ENCODE measurements at regions not wholly inside any gene's neighbourhood (a gene's known extent, or its start where the extent isn't known, plus 50 kb on each side); places are given as distances from the start of the nearest gene placed in this dataset.
"Not testable (repeated sequence)": the region's sequence is repeated elsewhere in the genome, so short reads cannot be mapped to it uniquely, and the experiment has no call there.

DNA sequence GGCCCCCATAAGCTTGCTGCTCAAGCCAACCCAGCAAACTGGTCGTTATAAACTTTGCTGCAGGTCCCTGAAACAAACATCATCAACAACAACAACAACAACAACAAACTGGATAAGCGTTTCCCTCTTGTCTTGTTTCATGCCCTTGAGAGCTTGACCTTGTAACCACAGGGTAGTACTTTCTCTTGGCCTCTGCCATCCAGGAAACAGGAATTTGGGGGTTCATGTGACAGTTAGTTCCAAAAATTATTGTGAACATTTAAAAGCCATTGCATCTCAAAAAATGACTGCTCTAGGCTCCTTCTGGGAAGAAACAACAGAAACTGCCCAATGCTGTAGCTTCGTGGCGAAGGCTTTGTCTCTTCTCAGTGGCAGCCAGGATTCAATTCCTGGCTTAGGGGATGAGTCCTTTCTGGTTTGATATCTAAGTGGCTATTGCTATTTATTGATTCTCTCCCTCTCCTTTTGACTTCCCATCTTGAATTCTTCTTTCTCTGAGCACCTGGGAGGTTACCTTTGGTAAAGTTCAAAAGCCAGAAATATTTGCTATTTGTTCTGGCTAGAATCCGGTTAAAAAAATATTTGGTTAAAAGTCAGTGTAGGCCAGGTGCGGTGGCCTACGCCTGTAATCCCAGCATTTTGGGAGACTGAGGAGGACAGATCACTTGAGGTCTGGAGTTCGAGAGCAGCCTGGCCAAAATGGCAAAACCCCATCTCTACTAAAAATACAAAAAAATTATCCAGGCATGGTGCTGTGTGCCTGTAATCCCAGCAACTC is 52.0 kb upstream of the CPM start:
- no peak for DNase-seq (ENCODE audit: low spot score)

DNA sequence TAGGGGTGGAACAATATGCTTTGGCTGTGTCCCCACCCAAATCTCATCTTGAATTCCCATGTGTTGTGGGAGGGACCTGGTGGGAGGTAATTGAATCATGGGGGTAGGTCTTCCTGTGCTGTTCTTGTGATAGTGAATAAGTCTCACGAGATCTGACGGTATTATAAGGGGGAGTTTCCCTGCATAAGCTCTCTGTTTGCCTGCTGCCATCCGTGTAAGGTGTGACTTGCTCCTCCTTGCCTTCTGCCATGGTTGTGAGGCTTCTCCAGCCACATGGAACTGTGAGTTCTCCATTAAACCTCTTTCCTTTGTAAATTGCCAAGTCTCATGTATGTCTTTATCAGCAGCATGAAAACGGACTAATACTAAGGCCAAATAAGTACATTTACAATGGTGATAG is 64.6 kb upstream of the CPM start:
- DNase-seq (ENCODE audit: low spot score) = not testable (repeated sequence)

DNA sequence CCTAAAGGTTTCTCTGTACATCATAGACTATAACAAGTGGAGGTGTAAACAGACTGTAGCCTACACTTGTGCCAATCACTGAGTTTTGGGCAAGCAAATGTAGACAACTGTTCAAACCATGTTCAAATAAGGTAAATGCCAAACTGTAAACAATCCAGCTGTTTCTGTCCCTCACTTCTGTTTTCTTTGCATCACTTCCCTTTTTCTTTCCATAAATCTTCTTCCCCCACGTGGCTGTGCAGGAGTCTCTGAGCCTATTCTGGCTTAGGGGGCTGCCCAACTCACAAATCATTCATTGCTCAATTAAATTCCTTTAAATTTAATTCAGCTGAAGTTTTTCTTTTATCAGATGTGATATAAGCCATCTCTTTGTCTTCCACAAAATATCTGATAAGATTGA is 65.1 kb upstream of the CPM start:
- DNase-seq (ENCODE audit: low spot score) = no peak

DNA sequence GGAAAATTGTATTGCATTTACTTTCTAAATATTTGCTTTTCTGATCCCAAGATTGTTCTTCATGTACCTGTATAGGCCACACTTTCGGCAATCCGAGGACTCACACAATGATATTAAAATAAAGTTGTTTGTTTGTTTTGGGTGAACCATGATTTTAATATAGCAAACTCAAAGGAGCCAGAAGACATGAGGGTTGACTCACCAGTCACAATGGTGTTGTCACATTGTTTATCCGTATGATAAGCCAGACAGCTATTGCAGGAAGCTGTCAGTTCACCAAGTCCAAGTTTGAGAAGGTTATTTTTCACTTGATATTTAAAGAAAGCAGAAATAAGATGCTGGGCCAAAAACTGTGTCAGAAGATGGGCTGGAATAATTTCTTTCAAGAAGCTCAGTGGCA is 67.1 kb upstream of the CPM start:
- no peak for DNase-seq (ENCODE audit: low spot score)

DNA sequence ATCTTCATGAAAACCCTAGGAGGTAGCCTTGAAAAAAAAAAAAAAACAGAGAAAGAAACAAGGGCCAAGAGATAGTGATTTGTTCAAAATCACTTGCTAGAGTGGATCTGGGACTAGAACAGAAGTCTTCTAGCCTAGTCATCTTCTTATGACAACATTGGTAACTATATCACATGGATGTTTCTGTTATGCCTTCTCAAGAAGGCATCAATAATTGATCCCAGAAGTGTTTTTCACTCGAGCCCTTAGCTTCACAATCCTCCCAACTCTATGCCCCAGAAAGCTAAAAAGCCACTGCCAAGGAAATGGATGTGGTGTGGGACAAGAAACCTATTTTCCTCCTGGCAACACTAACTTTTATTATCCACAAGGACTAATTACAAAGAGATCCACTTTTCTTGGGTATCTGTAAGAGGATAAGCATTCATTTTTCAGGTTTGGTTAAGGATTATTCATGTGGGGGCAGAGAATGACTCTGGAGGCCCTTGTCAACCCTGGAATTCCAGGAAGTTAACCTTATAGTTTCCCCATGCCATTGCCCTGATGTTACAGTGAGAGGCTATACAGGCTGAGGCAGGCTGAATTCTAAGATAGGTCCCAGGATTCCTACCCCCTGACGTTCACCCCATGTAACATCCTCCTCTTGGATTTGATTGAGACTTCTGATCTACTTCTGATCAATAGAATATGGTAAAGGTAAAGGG is 67.7 kb upstream of the CPM start:
- no peak for DNase-seq (ENCODE audit: low spot score)

DNA sequence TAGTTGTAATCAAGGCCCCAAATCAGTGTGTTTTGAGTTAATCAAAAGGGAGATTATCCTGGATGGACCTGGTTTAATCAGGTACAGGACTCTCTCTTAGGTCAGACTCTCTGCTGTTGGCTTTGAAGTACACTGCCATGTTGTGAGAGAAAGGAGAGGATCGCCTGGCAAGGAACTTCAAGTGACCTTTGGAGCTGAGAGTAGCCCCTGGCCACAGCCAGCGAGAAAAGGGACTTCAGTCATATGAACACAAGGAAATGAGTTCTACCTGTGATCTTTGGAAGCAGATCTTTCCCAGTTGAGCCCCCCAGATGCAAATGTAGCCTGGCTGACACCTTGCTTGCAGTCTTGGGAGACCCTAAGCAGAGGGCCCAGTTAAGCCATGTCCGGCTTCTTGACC is 68.3 kb upstream of the CPM start:
- no peak for DNase-seq (ENCODE audit: low spot score)

DNA sequence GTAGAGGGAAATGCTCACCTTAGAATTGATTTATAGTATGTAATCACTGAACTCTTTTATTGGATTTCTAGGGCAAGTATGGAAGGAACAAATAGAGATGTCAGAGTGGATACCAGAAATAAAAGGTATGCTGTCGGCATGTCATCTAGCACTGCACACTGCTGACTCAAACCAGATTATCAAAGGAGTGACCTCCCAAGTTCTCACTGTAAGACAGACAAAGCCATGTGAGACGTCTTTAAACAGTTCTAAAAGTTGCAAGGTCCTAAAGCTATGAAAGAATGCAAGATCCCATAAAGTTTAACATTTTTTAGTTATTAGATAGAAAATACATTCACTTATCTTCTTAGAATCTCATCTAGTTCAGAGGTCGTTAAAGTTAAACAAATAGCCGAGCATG is 70.0 kb upstream of the CPM start:
- DNase-seq (ENCODE audit: low spot score) = no peak

DNA sequence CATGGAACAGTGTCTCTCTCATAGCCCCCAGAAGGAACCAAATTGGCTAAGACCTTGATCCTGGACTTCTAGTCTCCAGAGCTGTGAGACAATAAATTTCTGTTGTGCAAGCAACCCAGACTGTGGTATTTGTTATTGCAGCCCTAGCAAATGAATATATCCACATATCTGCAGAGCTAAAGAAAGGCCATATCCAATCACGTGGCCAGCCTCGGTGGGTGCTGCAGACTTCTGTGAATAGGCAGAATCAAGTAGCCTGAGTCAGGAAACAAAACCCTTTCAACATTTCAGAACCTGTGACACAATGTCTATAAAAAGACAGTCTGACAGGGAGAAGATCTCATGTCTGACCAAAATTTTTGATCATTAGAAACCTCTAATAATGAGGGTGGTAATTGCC is 71.0 kb upstream of the CPM start:
- DNase-seq (ENCODE audit: low spot score) = no peak

DNA sequence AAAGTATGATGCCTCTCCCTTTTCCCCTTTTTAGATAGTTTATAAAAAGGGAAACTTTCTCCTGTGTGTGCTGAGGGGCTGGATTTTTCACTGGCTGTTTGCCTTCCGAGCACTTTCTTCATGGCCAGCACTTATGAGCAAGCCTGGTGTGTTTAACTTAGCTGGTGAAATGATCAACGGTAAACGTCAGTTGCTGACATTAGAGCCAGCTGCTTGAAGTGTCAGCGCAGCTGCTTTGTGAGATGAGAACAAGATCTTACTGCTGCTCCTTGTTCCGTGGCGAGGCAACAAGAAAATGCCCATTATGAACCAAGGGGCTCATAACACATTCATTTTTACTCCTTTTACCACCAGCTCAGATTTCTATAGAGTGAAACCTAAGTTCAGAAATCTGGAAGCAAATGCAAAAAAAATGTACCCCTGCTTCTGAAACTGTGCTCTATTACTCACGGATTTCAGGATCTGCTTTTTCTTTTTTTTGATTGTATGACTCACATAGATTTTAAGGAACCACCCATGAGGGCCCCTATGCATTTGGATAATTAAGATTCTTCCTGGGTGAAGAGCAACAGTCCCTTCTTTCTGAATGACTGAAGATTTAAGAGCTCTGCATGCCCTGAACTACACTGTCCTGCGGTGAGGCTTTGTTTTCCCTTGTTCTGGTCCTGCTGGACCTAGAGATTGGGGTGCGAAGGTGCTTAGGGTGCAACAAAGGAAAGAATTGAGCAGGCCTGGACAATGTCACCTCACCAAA is 74.3 kb upstream of the CPM start:
- no peak for DNase-seq (ENCODE audit: low spot score)

DNA sequence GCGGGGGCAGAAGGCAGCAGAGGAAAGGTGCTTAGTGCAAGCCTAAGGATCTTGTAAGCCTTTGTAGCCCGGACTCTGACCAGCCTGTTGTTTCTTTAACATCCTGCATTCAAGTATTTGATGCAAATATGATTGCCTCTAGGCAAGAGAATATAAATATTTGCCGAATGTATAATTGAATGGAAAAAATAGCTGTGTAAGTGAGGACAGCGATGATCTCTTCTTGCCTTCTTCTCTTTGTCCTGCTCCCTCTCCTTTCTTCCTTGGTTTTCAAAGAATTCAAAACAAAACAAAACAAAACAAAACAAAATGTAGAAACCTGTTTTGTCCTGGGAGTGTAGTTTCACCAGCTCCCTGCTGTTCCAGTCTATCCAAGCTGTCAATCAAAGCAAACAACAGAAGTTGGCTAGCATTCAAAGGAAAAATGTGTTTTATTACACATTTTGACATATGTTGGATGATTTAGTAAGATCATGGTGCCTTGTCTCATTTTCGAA is 74.9 kb upstream of the CPM start:
- DNase-seq (ENCODE audit: low spot score) = no peak

DNA sequence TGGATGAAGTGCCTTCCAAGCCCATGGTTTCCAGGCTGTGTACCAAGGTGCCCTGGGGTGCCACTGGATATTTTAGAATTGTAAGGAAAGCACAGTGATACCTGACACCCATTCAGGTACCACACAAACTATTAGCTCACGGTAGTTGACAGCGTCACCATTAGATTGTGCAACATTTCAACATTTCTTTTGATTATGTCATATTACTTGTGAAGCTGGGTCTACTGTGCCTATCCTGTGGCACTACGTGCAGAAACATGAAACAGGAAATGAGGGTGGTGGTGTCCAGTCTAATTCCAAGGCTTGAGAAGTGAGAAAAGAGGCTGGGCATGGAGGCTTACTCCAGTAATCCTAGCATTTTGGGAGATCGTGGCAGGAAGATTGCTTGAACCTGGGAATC is 75.5 kb upstream of the CPM start:
- DNase-seq (ENCODE audit: low spot score) = no peak

DNA sequence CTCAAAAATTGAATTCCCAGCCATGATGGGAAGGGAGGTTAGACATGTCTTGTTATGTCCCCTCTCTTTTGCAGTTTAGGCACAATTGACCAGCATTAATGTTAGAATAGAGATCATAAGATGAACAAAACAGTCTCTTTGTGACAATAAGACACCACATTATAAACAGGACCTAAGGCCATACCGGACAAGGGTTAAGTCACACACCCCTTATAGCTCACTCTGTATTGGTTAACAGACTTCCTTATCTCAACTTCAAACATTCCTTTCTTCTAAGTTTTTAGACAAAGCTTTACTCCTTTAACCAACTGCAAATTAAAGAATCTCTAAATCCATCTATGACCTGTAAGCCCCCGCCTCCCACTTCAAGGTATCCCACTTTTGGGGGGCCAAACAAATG is 81.1 kb upstream of the CPM start:
- no peak for DNase-seq (ENCODE audit: low spot score)

DNA sequence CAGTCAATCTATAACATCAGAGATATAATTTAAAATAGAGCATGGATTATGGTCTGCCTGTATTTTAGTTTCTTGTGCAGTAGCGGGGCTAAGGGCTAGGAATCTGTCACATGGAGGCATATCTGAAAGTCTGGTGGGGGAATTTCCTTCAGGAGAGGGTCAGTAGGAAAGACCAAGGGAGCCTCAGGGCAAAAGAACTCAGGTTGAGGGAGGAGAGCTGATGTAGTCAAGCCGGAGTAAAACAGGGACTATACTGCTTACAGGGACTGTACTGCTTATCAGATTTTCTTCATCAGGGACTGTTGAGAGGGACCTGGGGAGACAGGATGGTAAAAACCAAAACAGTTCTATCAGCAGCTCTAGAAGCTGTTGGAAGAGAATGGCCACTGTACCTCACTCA is 82.0 kb upstream of the CPM start:
- no peak for DNase-seq (ENCODE audit: low spot score)

DNA sequence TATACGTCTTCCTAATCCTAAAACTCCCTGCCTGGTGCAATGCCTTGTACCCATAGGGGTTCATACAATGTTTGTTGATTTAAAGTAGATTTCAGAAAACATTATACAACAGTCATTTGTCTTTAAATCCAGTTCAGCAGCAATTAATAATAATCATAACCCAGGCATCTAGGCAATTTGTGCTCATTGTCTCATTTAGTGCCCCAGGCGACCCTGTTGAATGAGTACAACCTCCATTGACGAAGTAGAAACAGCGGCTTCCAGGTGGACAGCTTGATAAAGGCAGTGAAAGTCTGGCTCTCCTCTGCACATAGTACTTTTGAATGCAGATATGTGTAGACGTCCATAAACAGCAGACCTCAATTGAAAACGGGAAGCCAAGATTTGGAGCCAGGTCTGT is 82.9 kb upstream of the CPM start:
- no peak for DNase-seq (ENCODE audit: low spot score)

DNA sequence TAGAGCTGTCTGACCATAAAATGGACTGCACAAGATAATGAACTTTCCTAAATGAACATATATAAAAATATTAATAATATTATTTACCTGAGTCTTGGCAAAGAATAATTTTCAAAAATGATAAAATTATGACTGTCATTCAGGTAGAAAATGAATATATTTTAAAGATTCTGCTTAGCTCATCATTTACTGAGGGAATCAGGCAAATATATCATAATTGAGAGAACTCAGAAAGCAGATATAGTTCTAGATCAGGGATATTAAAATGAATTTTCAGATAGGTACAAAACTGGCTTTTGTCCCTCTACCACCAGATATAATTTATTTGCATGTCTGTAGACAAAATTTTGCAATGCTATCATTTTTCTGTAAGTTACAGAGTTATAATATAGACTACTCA is 86.1 kb upstream of the CPM start:
- DNase-seq (ENCODE audit: low spot score) = no peak

DNA sequence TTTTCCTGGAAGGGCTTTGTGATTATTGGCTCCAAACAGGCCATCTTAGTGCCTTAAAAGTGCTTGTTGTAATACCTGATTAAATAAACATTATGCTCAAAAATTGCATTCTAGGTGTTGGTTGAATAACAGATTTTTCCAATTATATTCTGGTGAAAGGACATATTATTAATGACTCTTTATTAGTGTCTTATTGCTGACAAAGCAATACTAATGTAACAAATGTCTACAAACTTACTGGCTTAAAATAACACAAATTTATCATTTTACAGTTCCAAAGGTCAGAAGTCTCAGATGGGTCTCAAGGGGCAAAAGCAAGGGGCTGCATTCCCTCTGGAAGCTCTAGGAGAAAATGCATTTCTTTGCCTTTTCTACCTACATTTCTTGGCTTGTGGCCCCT is 86.9 kb upstream of the CPM start:
- no peak for DNase-seq (ENCODE audit: low spot score)

DNA sequence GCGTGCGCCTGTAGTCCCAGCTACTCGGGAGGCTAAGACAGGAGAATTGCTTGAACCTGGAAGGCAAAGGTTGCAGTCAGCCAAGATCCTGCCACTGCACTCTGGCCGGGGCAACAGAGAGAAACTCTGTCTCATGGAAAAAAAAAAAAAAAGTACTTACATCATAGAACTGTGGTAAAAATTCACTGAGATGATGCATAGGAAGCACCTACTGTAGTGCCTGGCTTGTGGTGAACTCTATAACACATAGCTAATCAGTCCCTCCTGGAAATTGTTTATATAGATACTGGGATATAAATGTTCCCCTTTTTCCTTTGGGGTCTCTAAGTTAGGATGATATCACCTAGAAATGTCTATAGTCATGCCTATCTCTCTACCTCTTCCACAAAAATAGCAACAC is 89.7 kb upstream of the CPM start:
- DNase-seq (ENCODE audit: low spot score) = no peak

DNA sequence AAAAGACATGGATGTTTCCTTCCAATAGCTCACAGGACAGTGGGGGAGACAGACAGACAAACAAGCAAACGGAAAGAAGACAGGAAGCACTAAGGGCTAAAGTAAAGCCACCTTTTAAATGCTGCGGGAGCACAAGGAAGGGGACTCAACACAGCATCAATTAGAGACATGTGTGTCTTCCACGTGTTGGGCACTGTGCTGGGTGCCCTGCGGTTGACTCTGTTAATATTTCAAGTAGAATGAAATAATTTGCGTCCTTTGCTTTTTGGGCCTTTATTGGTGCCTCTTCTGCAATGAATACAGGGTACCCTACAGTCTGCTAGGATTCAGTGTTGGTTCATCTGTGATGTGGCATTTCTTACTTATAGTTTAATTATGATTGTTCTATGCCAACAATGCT is 90.9 kb upstream of the CPM start:
- no peak for DNase-seq (ENCODE audit: low spot score)

DNA sequence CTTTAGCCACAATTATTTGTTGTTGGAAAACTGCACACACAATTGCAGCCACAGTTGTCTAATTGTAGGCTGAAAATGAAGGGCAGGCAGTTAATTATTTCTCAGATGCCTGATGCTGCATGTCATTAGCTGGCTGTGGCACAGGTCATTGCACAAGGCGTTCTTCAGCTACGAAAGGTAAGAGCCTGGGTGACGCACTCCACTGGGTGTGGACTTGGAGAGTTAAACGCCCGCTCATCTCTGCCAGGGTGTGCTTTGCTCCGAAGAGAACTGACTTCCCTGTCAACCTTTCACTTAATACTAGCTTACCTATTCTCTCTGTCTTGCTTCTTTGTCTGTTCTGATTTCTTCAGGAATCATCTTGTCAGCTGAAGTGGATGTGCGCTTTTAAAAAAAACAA is 91.4 kb upstream of the CPM start:
- no peak for DNase-seq (ENCODE audit: low spot score)

DNA sequence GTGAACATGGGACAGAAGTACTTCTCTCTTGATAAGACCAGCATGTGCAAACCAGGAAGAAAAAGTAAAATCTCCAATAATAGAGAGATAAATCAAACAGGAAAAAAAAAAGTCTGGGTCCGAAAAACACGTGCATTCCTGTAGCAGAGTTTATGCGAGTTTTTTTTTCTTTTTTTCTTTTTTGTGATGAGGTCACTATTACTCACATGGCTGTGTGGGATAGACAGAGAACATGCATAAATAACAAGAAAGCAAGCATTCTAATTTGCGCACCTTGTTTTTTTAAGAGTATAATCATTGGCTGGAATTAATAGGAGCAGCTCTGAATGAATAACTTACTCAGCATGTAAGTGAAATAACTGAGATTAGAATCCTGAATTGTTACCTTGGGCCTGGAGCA is 91.9 kb upstream of the CPM start:
- no peak for DNase-seq (ENCODE audit: low spot score)

DNA sequence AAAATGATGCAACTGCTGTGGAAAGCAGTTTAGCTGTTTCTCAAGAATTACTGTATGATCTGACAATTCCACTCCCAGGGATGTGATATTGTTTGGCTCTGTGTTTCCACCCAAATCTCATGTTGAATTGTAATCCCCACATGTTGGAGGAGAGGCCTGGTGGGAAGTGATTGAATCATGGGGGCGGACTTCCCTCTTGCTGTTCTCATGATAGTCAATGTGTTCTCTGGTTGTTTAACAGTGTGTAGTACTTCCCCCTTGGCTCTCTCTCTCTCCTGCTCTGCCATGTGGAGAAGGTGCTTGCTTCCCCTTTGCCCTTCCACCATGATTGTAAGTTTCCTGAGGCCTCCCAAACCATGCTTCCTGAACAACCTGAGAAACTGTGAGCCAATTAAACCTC is 93.4 kb upstream of the CPM start:
- no peak for DNase-seq (ENCODE audit: low spot score)

DNA sequence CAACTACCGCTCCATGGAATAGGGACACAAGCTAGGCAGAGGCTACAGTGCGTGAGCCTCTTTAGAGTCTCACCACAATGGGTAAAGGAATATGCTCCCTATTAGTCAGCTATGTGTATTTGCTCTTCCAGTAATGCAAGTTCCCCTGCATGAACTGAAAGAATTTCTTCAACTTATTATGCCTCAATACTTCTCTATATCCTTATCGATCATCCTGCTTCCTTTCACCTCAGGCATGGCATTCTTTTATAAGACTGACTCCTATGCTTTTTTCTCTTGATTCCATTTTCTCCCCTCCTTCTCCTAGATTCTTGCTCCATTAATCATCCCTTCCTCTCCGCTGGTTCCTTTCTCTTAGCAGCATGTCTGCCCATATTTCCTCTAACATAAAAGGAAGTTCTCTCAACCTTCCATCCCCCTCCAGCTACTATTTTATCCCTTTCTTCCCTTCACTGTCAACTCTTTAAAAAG is 94.5 kb upstream of the CPM start:
- DNase-seq (ENCODE audit: low spot score) = no peak

Data from cerebellar cortex (tissue), 1 donor.